Heart left ventricle (tissue), 16 donors: ENCODE measurements at regions not wholly inside any gene's neighbourhood (a gene's known extent, or its start where the extent isn't known, plus 50 kb on each side); places are given as distances from the start of the nearest gene placed in this dataset.

Experiments
- ATAC-seq, 4 donors: fragments of 200-7000 bp; cut with Tn5 transposase; one replicate each; pipeline ENCODE4 v1.9.1; 2020 to 2022; ENCODE audit warnings: moderate library complexity in 4 of 4, mild to moderate bottlenecking in 3 of 4, moderate number of reproducible peaks in 1 of 4
- DNase-seq, 5 donors: peaks; one replicate each; pipeline ENCODE4 v3.0.0-alpha.2; 2020
- H3K27ac ChIP-seq, 12 donors: fragments of 200-600 bp; sonication (generic) in 4 of 12; one replicate each; pipeline versions ENCODE4 v1.5.0 to v1.8.0; 2016 to 2022; ENCODE audit warnings: mild to moderate bottlenecking in 2 of 12
- H3K27me3 ChIP-seq, 9 donors: fragments of 200-600 bp; sonication (generic) in 2 of 9; one replicate each; pipeline versions ENCODE4 v1.5.1 to v1.8.0; 2016 to 2022; ENCODE audit warnings: mild to moderate bottlenecking in 3 of 9
- H3K36me3 ChIP-seq, 9 donors: fragments of 200-600 bp; sonication (generic) in 2 of 9; one replicate each; pipeline versions ENCODE4 v1.5.0 to v1.8.0; 2018 to 2022; ENCODE audit warnings: mild to moderate bottlenecking in 2 of 9
- H3K4me1 ChIP-seq, 12 donors: fragments of 200-600 bp; sonication (generic) in 4 of 12; one replicate each; pipeline versions ENCODE4 v1.5.0 to v1.8.0; 2016 to 2022; ENCODE audit warnings: mild to moderate bottlenecking in 3 of 12
- H3K4me3 ChIP-seq, 12 donors: fragments of 200-600 bp; sonication (generic) in 4 of 12; one replicate each; pipeline versions ENCODE4 v1.5.0 to v1.8.0; 2017 to 2022; ENCODE audit warnings: mild to moderate bottlenecking in 9 of 12, moderate library complexity in 4 of 12
- H3K9me3 ChIP-seq, 12 donors: fragments of 200-600 bp; sonication (generic) in 4 of 12; one replicate each; pipeline versions ENCODE4 v1.5.0 to v1.8.0; 2016 to 2022; ENCODE audit warnings: mild to moderate bottlenecking in 1 of 12
- POLR2A ChIP-seq, 2 donors: fragments of 450-650 bp; IDR thresholded peaks; one replicate each; pipeline ENCODE4 v1.6.1; 2017; ENCODE audit warnings: antibody characterized with exemption in 2 of 2, mild to moderate bottlenecking in 2 of 2, moderate library complexity in 2 of 2
- WGBS, 4 donors: extraction: QIAGEN DNeasy Blood & Tissue Kit in 2 of 4; methylation state at CpG; one replicate each; pipeline versions ENCODE4 v1.1.5 to v1.1.7; 2013 to 2018; 5-methylcytosine and 5-hydroxymethylcytosine counted together
- intact Hi-C, 10 donors: fragments of 100-400 bp; cut with DNase I; formaldehyde crosslinking; loops; one replicate each; pipeline versions ENCODE4 v1.11.1 to v1.14.2; 2022
- TF ChIP-seq, protein P1 (sequence below), 12 donors: fragments of 200-600 bp; sonication (generic) in 4 of 12; IDR thresholded peaks; one replicate each; pipeline versions ENCODE4 v1.5.0 to v1.8.0; 2018 to 2022; ENCODE audit warnings: antibody characterized with exemption in 12 of 12, mild to moderate bottlenecking in 5 of 12
- donor health status: ischemic (EF 13 %, LVEDD 7.1; RV severe dilation, severe dysfunction).
- donor health status: healthy with polysubstance abuse.
- donor health status: DM: no; HTN: yes; CAD: no.
- donor health status: DM: no; HTN: no; CAD: no.
- donor health status: ischemic (EF 25% LVEDD 6.9; RV normal size, moderate dysfunction).
- donor health status: ischemic (EF 25% LVEDD 5.7; RV mildly dilated, moderate dysfunction).
- donor health status: healthy.
- donor health status: DM: yes; HTN: yes; CAD: no.
- donor health status: ischemic (EF 35%, LVEDD 5.7; RV mildly dilated, moderate dysfunction).
- donor health status: nonischemic (EF 11% LVEDD 7.7; RV severe dilation, severe dysfunction).
- donor health status: DM: yes; HTN: yes; CAD: no.
- donor health status: PGD.
- donor health status: ischemic (EF 29% LVEDD 5.4; RV normal size, mild dysfunction).
- donor health status: nonischemic (EF 23%, LVEDD 6.1; RV moderate dilation, normal function).

DNA sequence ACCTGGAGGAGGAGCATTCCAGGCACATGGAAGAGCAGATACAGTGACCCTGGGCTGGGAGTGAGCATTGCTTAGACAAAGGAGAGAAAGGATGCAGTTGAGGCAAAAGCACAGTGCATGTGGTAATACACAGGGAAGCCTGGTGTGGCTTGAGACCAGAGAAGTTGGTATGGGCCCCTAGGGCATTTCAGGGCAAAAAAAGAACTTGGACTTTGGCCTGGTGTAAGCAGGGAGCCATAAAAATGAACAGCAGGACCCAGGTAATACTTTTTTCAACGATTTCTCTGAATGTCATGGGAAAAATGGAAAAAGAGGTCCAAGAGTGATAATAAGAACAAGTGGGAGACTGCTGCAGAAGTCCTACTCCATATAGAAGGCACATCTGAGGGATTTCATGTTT, 163.9 kb downstream of the ASCL4 start:
- intact Hi-C loops, result no loop called here
- no peak for DNase-seq
- TF ChIP-seq, protein P1, sequence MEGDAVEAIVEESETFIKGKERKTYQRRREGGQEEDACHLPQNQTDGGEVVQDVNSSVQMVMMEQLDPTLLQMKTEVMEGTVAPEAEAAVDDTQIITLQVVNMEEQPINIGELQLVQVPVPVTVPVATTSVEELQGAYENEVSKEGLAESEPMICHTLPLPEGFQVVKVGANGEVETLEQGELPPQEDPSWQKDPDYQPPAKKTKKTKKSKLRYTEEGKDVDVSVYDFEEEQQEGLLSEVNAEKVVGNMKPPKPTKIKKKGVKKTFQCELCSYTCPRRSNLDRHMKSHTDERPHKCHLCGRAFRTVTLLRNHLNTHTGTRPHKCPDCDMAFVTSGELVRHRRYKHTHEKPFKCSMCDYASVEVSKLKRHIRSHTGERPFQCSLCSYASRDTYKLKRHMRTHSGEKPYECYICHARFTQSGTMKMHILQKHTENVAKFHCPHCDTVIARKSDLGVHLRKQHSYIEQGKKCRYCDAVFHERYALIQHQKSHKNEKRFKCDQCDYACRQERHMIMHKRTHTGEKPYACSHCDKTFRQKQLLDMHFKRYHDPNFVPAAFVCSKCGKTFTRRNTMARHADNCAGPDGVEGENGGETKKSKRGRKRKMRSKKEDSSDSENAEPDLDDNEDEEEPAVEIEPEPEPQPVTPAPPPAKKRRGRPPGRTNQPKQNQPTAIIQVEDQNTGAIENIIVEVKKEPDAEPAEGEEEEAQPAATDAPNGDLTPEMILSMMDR (IDR thresholded peaks at IDR 0.05), result no peak
- TF ChIP-seq POLR2A (IDR thresholded peaks at IDR 0.05), result no peak
- H3K4me1 ChIP-seq, result no peaks in the 10 kb centered on the region
- 39 to 57% (median 46%) methylated on average over 1 of the region's 1 CpG for WGBS, 4 donors
- H3K4me3 ChIP-seq, result no peak overlapping the region
- H3K36me3 ChIP-seq, result no peaks in the 10 kb centered on the region
- no peak overlapping the region for H3K27ac ChIP-seq
- H3K9me3 ChIP-seq, result peaks cover 0 to 17% (median 0%) of the 10 kb centered on the region in 12 donors
- ATAC-seq, result no peak
- H3K27me3 ChIP-seq, result peaks cover 0 to 72% (median 6%) of the 10 kb centered on the region in 9 donors

- no peak for ATAC-seq
- H3K9me3 ChIP-seq, result peaks cover 0 to 12% (median 0%) of the 10 kb centered on the region in 12 donors
- H3K4me3 ChIP-seq, result no peak overlapping the region
- intact Hi-C loops, result no loop called here
- H3K27me3 ChIP-seq, result peaks cover 0 to 22% (median under 1%) of the 10 kb centered on the region in 9 donors
- H3K4me1 ChIP-seq, result no peaks in the 10 kb centered on the region
- H3K27ac ChIP-seq, result no peak overlapping the region
- TF ChIP-seq POLR2A (IDR thresholded peaks at IDR 0.05), result no peak
- TF ChIP-seq, protein P1 (IDR thresholded peaks at IDR 0.05), result no peak
- H3K36me3 ChIP-seq, result no peaks in the 10 kb centered on the region
- 72 to 79% (median 77%) methylated on average over 12 of the region's 12 CpGs for WGBS, 4 donors
- DNase-seq, result no peak
Measured at GRCh38 chr12:107948391-107948945, 174.0 kb downstream of the ASCL4 start.

DNA sequence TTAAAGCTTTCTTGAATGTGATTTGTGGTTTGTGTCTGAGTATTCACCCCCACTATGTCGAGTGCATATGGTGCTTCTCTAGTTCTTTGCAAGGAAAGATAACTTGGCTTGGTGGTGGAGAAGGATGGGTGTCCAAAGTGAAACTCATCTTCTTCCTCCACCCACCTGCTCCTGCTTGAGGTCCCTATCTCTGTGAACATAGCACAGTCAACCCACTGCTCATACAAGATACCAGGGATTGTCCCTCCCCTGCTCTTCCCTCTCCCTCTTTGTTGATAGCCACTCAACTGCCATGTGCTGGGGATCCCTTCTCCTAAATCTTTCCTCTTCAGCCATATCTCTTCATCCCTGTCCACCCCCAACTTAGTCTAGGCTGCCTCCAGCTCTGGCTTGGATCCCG, 176.5 kb downstream of the ASCL4 start:
- ATAC-seq, result no peak
- intact Hi-C loops, result no loop called here
- H3K27me3 ChIP-seq, result peaks cover 0 to 28% (median 2%) of the 10 kb centered on the region in 9 donors

GRCh38 chr12:107955966-107956643, 173.0 kb upstream of the WSCD2 start:
- peaks cover 0 to 9% (median 0%) of the 10 kb centered on the region in 12 donors for H3K9me3 ChIP-seq
- H3K27me3 ChIP-seq, result peaks cover 0 to 15% (median 0%) of the 10 kb centered on the region in 9 donors
- no peak for DNase-seq
- H3K4me3 ChIP-seq, result no peak overlapping the region
- H3K36me3 ChIP-seq, result no peaks in the 10 kb centered on the region
- no peak overlapping the region for H3K27ac ChIP-seq
- intact Hi-C loops, result no loop called here
- WGBS, 4 donors, result 40 to 55% (median 48%) methylated on average over 6 of the region's 6 CpGs
- TF ChIP-seq, protein P1 (IDR thresholded peaks at IDR 0.05), result no peak
- no peak for TF ChIP-seq POLR2A (IDR thresholded peaks at IDR 0.05)
- no peak for ATAC-seq
- no peaks in the 10 kb centered on the region for H3K4me1 ChIP-seq

More for the DNA sequence above, 176.5 kb downstream of the ASCL4 start:
- Histone ChIP-seq H3K4me1 (no peaks in the 10 kb centered on the region), H3K4me3 (no peak overlapping the region), H3K36me3 (no peaks in the 10 kb centered on the region), H3K27ac (no peak overlapping the region), H3K9me3 (peaks cover 0 to 9% (median 0%) of the 10 kb centered on the region in 12 donors)
- DNase-seq, result no peak
- WGBS, 4 donors, result 65 to 85% (median 76%) methylated on average over 2 of the region's 2 CpGs
- no peak for TF ChIP-seq POLR2A (IDR thresholded peaks at IDR 0.05)
- TF ChIP-seq, protein P1 (IDR thresholded peaks at IDR 0.05), result no peak
